Fibroblast of lung (primary cell): ENCODE measurements at regions not wholly inside any gene's neighbourhood (a gene's known extent, or its start where the extent isn't known, plus 50 kb on each side); places are given as distances from the start of the nearest gene placed in this dataset.

ENCODE experiments used
- DNase-seq, 2 donors: peaks; one replicate each; pipeline versions ENCODE4 v3.0.0 to v3.0.0-alpha.2; 2010; ENCODE audit warnings: low read depth in 2 of 2
- H2AFZ ChIP-seq: 2 replicates; pipeline ENCODE4 v1.5.1; 2012; ENCODE audit warnings: low read length, control low read depth, inconsistent platforms
- H3K27ac ChIP-seq: 2 replicates; pipeline ENCODE4 v1.5.1; 2011; ENCODE audit warnings: low read length, control low read depth; ENCODE audit not compliant: insufficient read depth
- H3K27me3 ChIP-seq: 2 replicates; pipeline ENCODE4 v1.5.1; 2011; ENCODE audit warnings: mild to moderate bottlenecking, low read length; ENCODE audit not compliant: control insufficient read depth, insufficient read depth
- H3K36me3 ChIP-seq: 2 replicates; pipeline ENCODE4 v1.5.1; 2011; ENCODE audit warnings: low read length; ENCODE audit not compliant: control insufficient read depth, insufficient read depth
- H3K4me1 ChIP-seq: 2 replicates; pipeline ENCODE4 v1.5.1; 2011; ENCODE audit warnings: low read length; ENCODE audit not compliant: control insufficient read depth, insufficient read depth; ENCODE audit errors: extremely low read depth
- H3K4me2 ChIP-seq: 2 replicates; pipeline ENCODE4 v1.5.1; 2011; ENCODE audit warnings: low read length, control low read depth; ENCODE audit not compliant: insufficient read depth; ENCODE audit errors: extremely low read depth
- H3K4me3 ChIP-seq, 4 experiments: fragments of 200-600 bp in 1 of 4; sonication (generic) in 1 of 4; replicated peaks in 1 of 4; 2 replicates each; pipeline ENCODE4 v1.5.1; 2011 to 2016; ENCODE audit warnings: low read length in 4 of 4, low read depth in 3 of 4, mild to moderate bottlenecking in 3 of 4, control low read depth in 2 of 4, inconsistent platforms in 1 of 4, mixed read lengths in 1 of 4; ENCODE audit not compliant: insufficient read depth in 1 of 4; ENCODE audit errors: control extremely low read depth in 1 of 4
- H3K79me2 ChIP-seq: 2 replicates; pipeline ENCODE4 v1.5.1; 2012; ENCODE audit warnings: mild to moderate bottlenecking, low read length, inconsistent platforms; ENCODE audit not compliant: control insufficient read depth, insufficient read depth
- H3K9ac ChIP-seq: 2 replicates; pipeline ENCODE4 v1.5.1; 2011; ENCODE audit warnings: mild to moderate bottlenecking, low read length, control low read depth; ENCODE audit not compliant: insufficient read depth
- H3K9me3 ChIP-seq: 2 replicates; pipeline ENCODE4 v1.5.1; 2012; ENCODE audit warnings: low read depth, low read length; ENCODE audit not compliant: control insufficient read depth, insufficient read depth
- H4K20me1 ChIP-seq: 2 replicates; pipeline ENCODE4 v1.5.1; 2011; ENCODE audit warnings: low read length; ENCODE audit not compliant: control insufficient read depth, insufficient read depth; ENCODE audit errors: extremely low read depth
- CTCF ChIP-seq, 2 donors: IDR thresholded peaks in 1 of 2; conservative IDR thresholded peaks in 1 of 2; 1 replicate in 1 of 2; 2 replicates in 1 of 2; pipeline ENCODE4 v1.5.1; 2011 to 2012; ENCODE audit warnings: low read length in 2 of 2, control low read depth in 1 of 2, inconsistent platforms in 1 of 2, low read depth in 1 of 2, mild to moderate bottlenecking in 1 of 2
- EZH2 ChIP-seq: IDR thresholded peaks from 2 replicates; pipeline ENCODE4 v1.5.1; 2012; ENCODE audit warnings: low read length, control low read depth, mild to moderate bottlenecking; ENCODE audit errors: missing control alignments

DNA sequence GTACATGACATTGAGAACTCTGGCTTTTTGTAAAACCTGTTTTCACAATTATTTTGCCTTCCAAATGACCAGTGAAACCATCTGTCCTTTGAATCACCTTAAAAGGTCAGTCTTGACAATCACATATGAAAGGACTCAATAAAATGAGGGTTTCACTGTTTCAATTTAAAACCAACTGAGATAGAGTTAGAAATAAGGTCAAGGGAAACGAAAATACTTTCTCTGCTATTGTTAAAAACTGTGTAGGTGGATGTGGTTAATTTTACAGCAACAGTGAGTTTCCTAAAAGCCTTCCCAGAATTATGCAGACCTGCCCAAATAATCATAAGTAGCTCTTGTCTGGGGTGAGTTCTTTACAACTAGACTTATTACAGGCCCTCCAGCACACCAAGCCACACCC is 839.9 kb downstream of the RAB28 start:
- no peak overlapping the region for H3K4me2 ChIP-seq

GRCh38 chr4:12636191-12636590 is 847.9 kb downstream of the RAB28 start:
- no peak overlapping the region for H3K9ac ChIP-seq
- no peaks in the 10 kb centered on the region for H3K27me3 ChIP-seq
- H3K4me3 ChIP-seq, result no peak overlapping the region
- H3K4me2 ChIP-seq, result no peak overlapping the region
- no peak for TF ChIP-seq EZH2
- no peak for TF ChIP-seq CTCF (conservative IDR thresholded peaks at IDR 0.05 in 1 of 2, IDR thresholded peaks at IDR 0.05 in 1 of 2; ENCODE audit: low read depth in 1 of 2, low read length in 2 of 2)
- H4K20me1 ChIP-seq, result no peaks in the 10 kb centered on the region
- no peaks in the 10 kb centered on the region for H3K36me3 ChIP-seq
- no peaks in the 10 kb centered on the region for H3K9me3 ChIP-seq
- no peaks in the 10 kb centered on the region for H3K4me1 ChIP-seq
- H3K79me2 ChIP-seq, result no peaks in the 10 kb centered on the region
- DNase-seq, result no peak
- H2AFZ ChIP-seq, result no peak overlapping the region
- no peak overlapping the region for H3K27ac ChIP-seq

More for the DNA sequence above, 839.9 kb downstream of the RAB28 start:
- TF ChIP-seq CTCF (conservative IDR thresholded peaks at IDR 0.05 in 1 of 2, IDR thresholded peaks at IDR 0.05 in 1 of 2; ENCODE audit: low read depth in 1 of 2, low read length in 2 of 2), result no peak
- TF ChIP-seq EZH2, result no peak
- H3K36me3 ChIP-seq, result no peaks in the 10 kb centered on the region
- H3K4me3 ChIP-seq, result no peak overlapping the region
- H4K20me1 ChIP-seq, result no peaks in the 10 kb centered on the region
- H3K27ac ChIP-seq, result no peak overlapping the region
- H3K9ac ChIP-seq, result no peak overlapping the region
- no peaks in the 10 kb centered on the region for H3K9me3 ChIP-seq
- H3K4me1 ChIP-seq, result no peaks in the 10 kb centered on the region
- H3K79me2 ChIP-seq, result no peaks in the 10 kb centered on the region
- H2AFZ ChIP-seq, result no peak overlapping the region
- DNase-seq, result no peak
- H3K27me3 ChIP-seq, result no peaks in the 10 kb centered on the region

- H3K9me3 ChIP-seq, result no peaks in the 10 kb centered on the region
- no peaks in the 10 kb centered on the region for H3K27me3 ChIP-seq
- no peak overlapping the region for H3K27ac ChIP-seq
- no peak overlapping the region for H3K9ac ChIP-seq
- H3K4me3 ChIP-seq, result no peak overlapping the region
- TF ChIP-seq CTCF (conservative IDR thresholded peaks at IDR 0.05 in 1 of 2, IDR thresholded peaks at IDR 0.05 in 1 of 2; ENCODE audit: low read depth in 1 of 2, low read length in 2 of 2), result no peak
- TF ChIP-seq EZH2, result no peak
- H3K4me1 ChIP-seq, result no peaks in the 10 kb centered on the region
- DNase-seq, result no peak
- H2AFZ ChIP-seq, result no peak overlapping the region
- H4K20me1 ChIP-seq, result no peaks in the 10 kb centered on the region
- H3K36me3 ChIP-seq, result no peaks in the 10 kb centered on the region
- no peaks in the 10 kb centered on the region for H3K79me2 ChIP-seq
- no peak overlapping the region for H3K4me2 ChIP-seq
Observed at GRCh38 chr4:12635629-12636028, 848.5 kb downstream of the RAB28 start.
